H7 (cell line): ENCODE measurements at regions not wholly inside any gene's neighbourhood (a gene's known extent, or its start where the extent isn't known, plus 50 kb on each side); places are given as distances from the start of the nearest gene placed in this dataset.
"Not testable (repeated sequence)": the region's sequence is repeated elsewhere in the genome, so short reads cannot be mapped to it uniquely, and the experiment has no call there.

Experiments used
- DNase-seq: peaks from one replicate; pipeline ENCODE4 v3.0.0; 2012
- H3K27me3 ChIP-seq: 2 replicates; pipeline ENCODE4 v1.6.0; 2011; ENCODE audit warnings: mild to moderate bottlenecking, low read length; ENCODE audit not compliant: control insufficient read depth, insufficient read depth
- H3K36me3 ChIP-seq: replicated peaks from 2 replicates; pipeline ENCODE4 v1.5.1; 2011; ENCODE audit warnings: low read length; ENCODE audit not compliant: control insufficient read depth, insufficient read depth
- H3K4me3 ChIP-seq: 2 replicates; pipeline ENCODE4 v1.5.1; 2011; ENCODE audit warnings: low read depth, mild to moderate bottlenecking, control low read depth, low read length, moderate library complexity; ENCODE audit not compliant: insufficient read depth

DNA sequence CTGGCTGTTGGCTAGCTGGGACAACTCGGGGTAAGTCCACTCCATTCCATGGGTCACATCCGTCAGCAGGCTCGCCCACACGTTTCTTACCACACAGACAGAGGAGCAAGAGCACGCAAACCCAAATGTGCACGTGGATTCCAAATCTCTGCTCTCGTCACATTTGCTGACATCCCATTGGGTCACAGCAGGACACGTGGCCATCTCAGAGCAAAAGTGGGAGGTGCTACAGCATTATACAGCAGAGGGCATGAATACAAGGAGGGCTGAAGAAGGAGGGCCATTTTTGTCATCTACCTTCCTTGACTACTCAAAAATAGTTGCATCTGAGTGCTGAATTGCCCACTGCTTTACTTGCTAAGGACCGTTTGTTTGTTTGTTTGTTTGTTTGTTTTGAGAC is 84.7 kb downstream of the RBBP6 start:
- no peaks in the 10 kb centered on the region for H3K27me3 ChIP-seq
- H3K36me3 ChIP-seq: no peaks in the 10 kb centered on the region
- peak; percentile 35 for DNase-seq
- no peak overlapping the region for H3K4me3 ChIP-seq

DNA sequence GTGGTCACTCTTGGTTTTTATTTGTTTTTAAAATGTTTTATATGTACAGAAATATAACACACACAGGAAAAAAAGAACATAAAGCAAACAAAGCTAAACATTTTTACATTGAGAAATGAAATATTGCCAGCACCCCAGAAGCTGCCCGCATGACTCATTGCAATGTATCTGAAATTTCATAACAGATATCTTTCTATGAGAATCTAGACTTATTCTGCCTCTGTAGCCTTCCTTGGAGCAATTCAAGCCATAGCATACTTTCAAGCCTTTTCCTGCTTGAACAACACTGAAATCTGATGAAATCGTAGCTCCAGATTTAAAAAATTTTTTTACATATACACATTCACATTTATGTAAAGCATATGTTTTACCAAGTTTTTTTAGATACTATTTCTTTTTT is 86.9 kb downstream of the RBBP6 start:
- H3K4me3 ChIP-seq: no peak overlapping the region
- no peaks in the 10 kb centered on the region for H3K27me3 ChIP-seq
- no peak for DNase-seq
- H3K36me3 ChIP-seq: no peaks in the 10 kb centered on the region

GRCh38 chr16:24634919-24635318 is 94.5 kb upstream of the TNRC6A start:
- no peaks in the 10 kb centered on the region for H3K36me3 ChIP-seq
- no peak for DNase-seq
- H3K4me3 ChIP-seq: no peak overlapping the region
- no peaks in the 10 kb centered on the region for H3K27me3 ChIP-seq

DNA sequence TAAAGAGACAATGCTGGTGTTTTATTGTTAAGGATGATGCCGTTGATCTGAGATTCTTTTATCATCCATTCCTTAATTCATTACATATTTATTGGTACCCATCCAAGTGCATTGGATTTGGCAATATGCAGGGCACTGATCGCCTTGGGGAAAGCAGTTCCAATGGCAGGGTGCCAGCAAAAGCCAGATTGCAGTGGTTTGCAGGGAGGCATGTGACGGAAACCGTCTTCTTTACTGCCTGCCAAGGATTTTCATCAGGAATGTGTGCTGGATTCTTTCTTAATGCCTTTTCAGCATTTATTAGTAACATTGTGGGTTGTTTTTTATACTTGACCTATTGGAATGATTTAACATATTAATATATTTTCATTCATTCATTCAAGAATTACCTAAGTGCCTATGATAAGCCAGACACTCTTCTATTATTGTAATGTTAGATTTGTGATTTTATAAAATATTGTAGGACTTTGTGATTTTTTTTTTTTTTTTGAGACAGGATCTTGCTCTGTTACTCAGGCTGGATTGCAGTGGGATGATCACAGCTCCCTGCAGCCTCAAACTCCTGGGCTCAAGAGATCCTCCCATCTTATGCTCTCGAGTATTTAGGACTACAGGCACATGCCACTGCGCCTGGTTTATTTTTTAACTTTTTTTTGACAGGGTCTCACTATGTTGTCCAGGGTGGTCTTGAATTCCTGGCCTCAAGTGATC is 93.4 kb upstream of the TNRC6A start:
- H3K4me3 ChIP-seq: no peak overlapping the region
- no peak for DNase-seq
- no peaks in the 10 kb centered on the region for H3K27me3 ChIP-seq
- H3K36me3 ChIP-seq: no peaks in the 10 kb centered on the region

GRCh38 chr16:24639769-24640168 is 89.7 kb upstream of the TNRC6A start:
- Histone ChIP-seq H3K4me3 (no peak overlapping the region), H3K36me3 (no peaks in the 10 kb centered on the region), H3K27me3 (no peaks in the 10 kb centered on the region)
- DNase-seq: no peak

- Histone ChIP-seq H3K27me3 (no peaks in the 10 kb centered on the region), H3K36me3 (no peaks in the 10 kb centered on the region), H3K4me3 (no peak overlapping the region)
- no peak for DNase-seq
These were observed 86.0 kb upstream of the TNRC6A start for GRCh38 chr16:24643489-24643888.

DNA sequence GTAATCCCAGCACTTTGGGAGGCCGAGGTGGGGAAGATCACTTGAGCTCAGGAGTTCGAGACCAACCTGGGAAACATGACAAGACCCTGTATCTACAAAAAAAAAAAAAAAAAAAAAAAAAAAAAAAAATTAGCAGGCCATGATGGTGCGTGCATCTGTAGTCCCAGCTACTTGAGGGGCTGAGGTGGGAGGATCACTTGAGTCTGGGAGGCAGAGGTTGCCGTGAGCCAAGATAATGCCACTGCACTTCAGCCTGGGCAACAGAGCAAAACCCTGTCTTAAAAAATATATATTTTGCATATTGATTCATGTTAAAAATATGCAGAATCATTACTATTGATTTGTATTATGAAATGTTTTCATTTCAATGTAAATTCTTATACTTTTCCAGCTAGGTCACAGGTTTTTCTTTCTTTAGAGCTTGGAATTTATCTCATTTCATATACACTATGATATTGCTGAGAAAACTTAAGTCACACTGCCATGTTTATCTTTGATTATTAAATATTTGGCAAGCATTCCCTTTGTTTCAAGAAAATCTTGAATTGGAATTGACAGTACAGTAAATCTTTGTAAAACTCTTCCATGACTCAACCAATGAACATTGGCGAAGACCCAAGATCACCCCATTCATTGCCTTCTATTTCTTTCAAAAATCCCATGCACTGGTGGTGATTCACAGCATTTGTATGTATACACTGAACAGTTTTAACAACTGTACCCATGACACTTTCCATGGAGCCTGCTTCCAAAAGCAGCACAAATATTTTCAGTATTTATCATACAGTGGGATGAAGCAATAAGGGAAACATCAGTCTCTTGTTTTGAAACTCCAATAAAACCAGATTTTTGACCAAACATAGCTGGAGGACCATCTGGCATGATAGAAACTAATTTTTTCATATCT is 83.5 kb upstream of the TNRC6A start:
- no peak for DNase-seq
- Histone ChIP-seq H3K27me3 (no peaks in the 10 kb centered on the region), H3K36me3 (no peaks in the 10 kb centered on the region), H3K4me3 (no peak overlapping the region)

DNA sequence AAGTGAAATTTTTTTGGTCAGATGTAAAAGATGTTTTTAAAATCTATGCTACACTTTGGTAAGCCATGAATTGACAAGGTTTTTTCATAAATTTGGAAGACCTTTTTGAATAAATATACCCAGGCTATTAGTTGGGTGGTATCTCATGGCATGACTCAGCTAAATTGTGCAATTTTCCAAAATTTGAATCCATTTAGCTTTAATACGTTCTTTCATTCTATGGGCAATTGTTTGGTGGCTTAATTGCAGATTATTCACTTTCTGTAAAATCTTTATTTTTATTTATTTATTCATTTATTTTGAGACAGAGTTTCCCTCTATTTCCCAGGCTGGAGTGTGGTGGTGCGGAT is 82.8 kb upstream of the TNRC6A start:
- Histone ChIP-seq H3K4me3 (no peak overlapping the region), H3K27me3 (no peaks in the 10 kb centered on the region), H3K36me3 (no peaks in the 10 kb centered on the region)
- DNase-seq: no peak

GRCh38 chr16:24652209-24652712 is 77.2 kb upstream of the TNRC6A start:
- DNase-seq: no peak
- H3K27me3 ChIP-seq: no peaks in the 10 kb centered on the region
- H3K36me3 ChIP-seq: no peaks in the 10 kb centered on the region
- H3K4me3 ChIP-seq: no peak overlapping the region

GRCh38 chr16:24652803-24653202 is 76.6 kb upstream of the TNRC6A start:
- Histone ChIP-seq H3K27me3 (no peaks in the 10 kb centered on the region), H3K4me3 (no peak overlapping the region), H3K36me3 (no peaks in the 10 kb centered on the region)
- DNase-seq: no peak

- Histone ChIP-seq H3K36me3 (no peaks in the 10 kb centered on the region), H3K27me3 (no peaks in the 10 kb centered on the region), H3K4me3 (no peak overlapping the region)
- no peak for DNase-seq
These were observed 75.7 kb upstream of the TNRC6A start for GRCh38 chr16:24653725-24654124.

- not testable (repeated sequence) for H3K27me3 ChIP-seq, DNase-seq, H3K36me3 ChIP-seq, H3K4me3 ChIP-seq
These were observed 63.5 kb upstream of the TNRC6A start for GRCh38 chr16:24665942-24666341.

DNA sequence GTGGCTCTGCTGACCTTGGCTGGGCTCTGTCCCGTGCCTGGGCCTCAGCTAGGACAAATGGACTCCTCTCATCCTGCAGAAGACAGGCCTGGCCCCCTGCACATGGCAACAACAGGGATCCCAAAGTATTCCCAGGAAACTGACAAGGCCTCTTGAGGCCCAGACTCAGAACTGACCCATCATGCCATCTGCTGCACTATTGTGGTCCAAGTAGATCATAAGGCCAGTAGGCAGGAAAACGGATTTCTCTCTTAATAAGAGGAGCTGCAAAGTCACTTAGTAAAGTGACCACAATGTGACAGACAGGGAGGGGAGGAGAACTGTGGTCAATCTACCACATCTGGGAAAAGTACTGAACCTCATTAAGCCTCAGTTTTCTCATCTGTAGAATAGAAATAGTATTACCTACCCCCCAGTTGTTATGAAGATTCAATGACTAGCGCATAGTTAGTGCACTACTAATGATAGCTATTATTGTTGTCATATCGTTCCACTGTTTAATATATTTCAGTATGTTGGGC is 62.1 kb upstream of the TNRC6A start:
- Histone ChIP-seq H3K4me3 (no peak overlapping the region), H3K36me3 (no peaks in the 10 kb centered on the region), H3K27me3 (no peaks in the 10 kb centered on the region)
- no peak for DNase-seq

- H3K4me3 ChIP-seq: no peak overlapping the region
- DNase-seq: no peak
- no peaks in the 10 kb centered on the region for H3K36me3 ChIP-seq
- no peaks in the 10 kb centered on the region for H3K27me3 ChIP-seq
These were observed 60.9 kb upstream of the TNRC6A start for GRCh38 chr16:24668481-24669061.
